Heart left ventricle (tissue), 16 donors: ENCODE measurements at regions not wholly inside any gene's neighbourhood (a gene's known extent, or its start where the extent isn't known, plus 50 kb on each side); places are given as distances from the start of the nearest gene placed in this dataset.

Experiments
- ATAC-seq, 4 donors: fragments of 200-7000 bp; cut with Tn5 transposase; one replicate each; pipeline ENCODE4 v1.9.1; 2020 to 2022; ENCODE audit warnings: moderate library complexity in 4 of 4, mild to moderate bottlenecking in 3 of 4, moderate number of reproducible peaks in 1 of 4
- DNase-seq, 5 donors: peaks; one replicate each; pipeline ENCODE4 v3.0.0-alpha.2; 2020
- H3K27ac ChIP-seq, 12 donors: fragments of 200-600 bp; sonication (generic) in 4 of 12; one replicate each; pipeline versions ENCODE4 v1.5.0 to v1.8.0; 2016 to 2022; ENCODE audit warnings: mild to moderate bottlenecking in 2 of 12
- H3K27me3 ChIP-seq, 9 donors: fragments of 200-600 bp; sonication (generic) in 2 of 9; one replicate each; pipeline versions ENCODE4 v1.5.1 to v1.8.0; 2016 to 2022; ENCODE audit warnings: mild to moderate bottlenecking in 3 of 9
- H3K36me3 ChIP-seq, 9 donors: fragments of 200-600 bp; sonication (generic) in 2 of 9; one replicate each; pipeline versions ENCODE4 v1.5.0 to v1.8.0; 2018 to 2022; ENCODE audit warnings: mild to moderate bottlenecking in 2 of 9
- H3K4me1 ChIP-seq, 12 donors: fragments of 200-600 bp; sonication (generic) in 4 of 12; one replicate each; pipeline versions ENCODE4 v1.5.0 to v1.8.0; 2016 to 2022; ENCODE audit warnings: mild to moderate bottlenecking in 3 of 12
- H3K4me3 ChIP-seq, 12 donors: fragments of 200-600 bp; sonication (generic) in 4 of 12; one replicate each; pipeline versions ENCODE4 v1.5.0 to v1.8.0; 2017 to 2022; ENCODE audit warnings: mild to moderate bottlenecking in 9 of 12, moderate library complexity in 4 of 12
- H3K9me3 ChIP-seq, 12 donors: fragments of 200-600 bp; sonication (generic) in 4 of 12; one replicate each; pipeline versions ENCODE4 v1.5.0 to v1.8.0; 2016 to 2022; ENCODE audit warnings: mild to moderate bottlenecking in 1 of 12
- POLR2A ChIP-seq, 2 donors: fragments of 450-650 bp; IDR thresholded peaks; one replicate each; pipeline ENCODE4 v1.6.1; 2017; ENCODE audit warnings: antibody characterized with exemption in 2 of 2, mild to moderate bottlenecking in 2 of 2, moderate library complexity in 2 of 2
- WGBS, 4 donors: extraction: QIAGEN DNeasy Blood & Tissue Kit in 2 of 4; methylation state at CpG; one replicate each; pipeline versions ENCODE4 v1.1.5 to v1.1.7; 2013 to 2018; 5-methylcytosine and 5-hydroxymethylcytosine counted together
- intact Hi-C, 10 donors: fragments of 100-400 bp; cut with DNase I; formaldehyde crosslinking; loops; one replicate each; pipeline versions ENCODE4 v1.11.1 to v1.14.2; 2022
- TF ChIP-seq, protein P1 (sequence below), 12 donors: fragments of 200-600 bp; sonication (generic) in 4 of 12; IDR thresholded peaks; one replicate each; pipeline versions ENCODE4 v1.5.0 to v1.8.0; 2018 to 2022; ENCODE audit warnings: antibody characterized with exemption in 12 of 12, mild to moderate bottlenecking in 5 of 12
- donor health status: ischemic (EF 13 %, LVEDD 7.1; RV severe dilation, severe dysfunction).
- donor health status: healthy with polysubstance abuse.
- donor health status: DM: no; HTN: yes; CAD: no.
- donor health status: DM: no; HTN: no; CAD: no.
- donor health status: ischemic (EF 25% LVEDD 6.9; RV normal size, moderate dysfunction).
- donor health status: ischemic (EF 25% LVEDD 5.7; RV mildly dilated, moderate dysfunction).
- donor health status: healthy.
- donor health status: DM: yes; HTN: yes; CAD: no.
- donor health status: ischemic (EF 35%, LVEDD 5.7; RV mildly dilated, moderate dysfunction).
- donor health status: nonischemic (EF 11% LVEDD 7.7; RV severe dilation, severe dysfunction).
- donor health status: DM: yes; HTN: yes; CAD: no.
- donor health status: PGD.
- donor health status: ischemic (EF 29% LVEDD 5.4; RV normal size, mild dysfunction).
- donor health status: nonischemic (EF 23%, LVEDD 6.1; RV moderate dilation, normal function).

DNA sequence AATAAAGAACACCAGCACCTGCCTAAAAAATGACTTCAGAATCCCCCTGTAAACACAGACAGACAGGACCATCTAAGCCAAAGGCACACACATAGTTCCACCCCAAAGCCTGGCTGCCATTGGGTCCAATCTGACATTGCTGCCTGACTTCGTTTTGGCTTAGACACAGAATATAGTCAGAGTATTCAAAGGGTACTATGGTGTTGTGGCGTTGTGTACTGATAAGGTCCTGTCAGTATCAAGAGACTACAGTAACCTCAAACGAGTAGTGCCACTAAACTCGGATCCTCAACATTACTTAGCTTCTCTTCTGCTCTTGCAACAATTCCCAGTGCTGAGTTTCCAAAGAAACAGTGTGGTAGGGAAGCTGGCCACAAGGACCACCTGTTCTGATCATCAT lies 169.3 kb upstream of the NR5A2 start:
- H3K27me3 ChIP-seq, result peaks cover 0 to 6% (median 0%) of the 10 kb centered on the region in 9 donors
- TF ChIP-seq, protein P1, sequence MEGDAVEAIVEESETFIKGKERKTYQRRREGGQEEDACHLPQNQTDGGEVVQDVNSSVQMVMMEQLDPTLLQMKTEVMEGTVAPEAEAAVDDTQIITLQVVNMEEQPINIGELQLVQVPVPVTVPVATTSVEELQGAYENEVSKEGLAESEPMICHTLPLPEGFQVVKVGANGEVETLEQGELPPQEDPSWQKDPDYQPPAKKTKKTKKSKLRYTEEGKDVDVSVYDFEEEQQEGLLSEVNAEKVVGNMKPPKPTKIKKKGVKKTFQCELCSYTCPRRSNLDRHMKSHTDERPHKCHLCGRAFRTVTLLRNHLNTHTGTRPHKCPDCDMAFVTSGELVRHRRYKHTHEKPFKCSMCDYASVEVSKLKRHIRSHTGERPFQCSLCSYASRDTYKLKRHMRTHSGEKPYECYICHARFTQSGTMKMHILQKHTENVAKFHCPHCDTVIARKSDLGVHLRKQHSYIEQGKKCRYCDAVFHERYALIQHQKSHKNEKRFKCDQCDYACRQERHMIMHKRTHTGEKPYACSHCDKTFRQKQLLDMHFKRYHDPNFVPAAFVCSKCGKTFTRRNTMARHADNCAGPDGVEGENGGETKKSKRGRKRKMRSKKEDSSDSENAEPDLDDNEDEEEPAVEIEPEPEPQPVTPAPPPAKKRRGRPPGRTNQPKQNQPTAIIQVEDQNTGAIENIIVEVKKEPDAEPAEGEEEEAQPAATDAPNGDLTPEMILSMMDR (IDR thresholded peaks at IDR 0.05), result no peak
- no peak for TF ChIP-seq POLR2A (IDR thresholded peaks at IDR 0.05)
- 47 to 63% (median 55%) methylated on average over 4 of the region's 4 CpGs for WGBS, 4 donors
- H3K27ac ChIP-seq, result peak overlapping the region in 1 of 12 donors; percentile 90
- no peaks in the 10 kb centered on the region for H3K9me3 ChIP-seq
- peaks cover 0 to 47% (median 0%) of the 10 kb centered on the region in 12 donors for H3K4me1 ChIP-seq
- H3K36me3 ChIP-seq, result no peaks in the 10 kb centered on the region
- no peak for ATAC-seq
- no peak for DNase-seq
- H3K4me3 ChIP-seq, result no peak overlapping the region
- intact Hi-C loops, result no loop called here

DNA sequence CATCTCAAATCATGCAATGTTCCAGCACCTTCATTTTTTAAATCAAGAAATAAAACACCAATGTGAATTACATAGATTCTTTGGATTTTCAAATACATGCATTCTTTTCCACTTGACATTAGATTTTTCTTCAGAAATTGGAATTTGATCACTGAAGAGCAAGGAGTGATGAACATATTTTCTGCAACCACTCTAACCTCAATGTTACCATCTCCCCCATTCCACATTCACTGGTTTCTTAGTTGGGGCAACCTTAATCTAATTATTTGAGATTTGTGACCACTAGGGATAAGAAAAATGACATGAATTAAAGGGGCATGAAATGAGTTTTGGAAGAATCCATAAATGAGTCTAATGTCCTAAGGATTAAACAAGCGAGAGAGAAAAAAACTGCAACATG lies 168.7 kb upstream of the NR5A2 start:
- H3K27ac ChIP-seq, result peak overlapping the region in 2 of 12 donors; percentile 32 to 90

DNA sequence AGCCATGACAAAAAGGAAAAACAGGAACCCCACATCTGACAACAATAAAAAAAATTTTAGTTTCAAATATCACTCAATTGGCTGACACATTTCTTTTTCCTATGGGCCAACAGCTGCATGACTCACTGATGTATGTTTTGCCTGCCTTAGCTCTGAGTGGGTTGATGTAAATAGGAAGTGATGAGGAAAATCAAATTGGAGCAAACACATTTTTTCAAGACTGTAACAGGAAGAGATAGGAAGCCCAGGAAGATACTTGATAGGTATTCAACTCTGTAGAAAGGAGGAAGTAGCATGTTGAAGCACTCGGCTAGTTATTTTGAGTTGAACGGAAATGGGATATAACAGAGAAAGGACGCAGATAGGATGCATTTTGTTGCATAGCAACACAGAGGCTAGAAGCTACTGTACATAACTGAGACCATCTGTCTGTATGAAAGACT lies 168.0 kb upstream of the NR5A2 start:
- TF ChIP-seq, protein P1 (IDR thresholded peaks at IDR 0.05), result no peak
- no peak for TF ChIP-seq POLR2A (IDR thresholded peaks at IDR 0.05)
- Histone ChIP-seq H3K4me3 (no peak overlapping the region), H3K36me3 (no peaks in the 10 kb centered on the region), H3K9me3 (no peaks in the 10 kb centered on the region), H3K27ac (peak overlapping the region in 1 of 12 donors; percentile 90), H3K27me3 (peaks cover 0 to 6% (median 0%) of the 10 kb centered on the region in 9 donors), H3K4me1 (peaks cover 0 to 47% (median 0%) of the 10 kb centered on the region in 12 donors)
- ATAC-seq (peak; percentile 61 to 85 (median 70)), DNase-seq (no peak)
- 30 to 35% (median 33%) methylated on average over 3 of the region's 3 CpGs for WGBS, 4 donors
- intact Hi-C loops, result no loop called here

More for the DNA sequence above, 168.7 kb upstream of the NR5A2 start:
- intact Hi-C loops, result no loop called here
- Histone ChIP-seq H3K36me3 (no peaks in the 10 kb centered on the region), H3K9me3 (no peaks in the 10 kb centered on the region), H3K4me1 (peaks cover 0 to 47% (median 0%) of the 10 kb centered on the region in 12 donors), H3K4me3 (no peak overlapping the region), H3K27me3 (peaks cover 0 to 6% (median 0%) of the 10 kb centered on the region in 9 donors)
- DNase-seq, result no peak
- WGBS, 4 donors, result 84 to 91% (median 89%) methylated on average over 1 of the region's 1 CpG
- no peak for ATAC-seq
- TF ChIP-seq, protein P1 (IDR thresholded peaks at IDR 0.05), result no peak
- no peak for TF ChIP-seq POLR2A (IDR thresholded peaks at IDR 0.05)

DNA sequence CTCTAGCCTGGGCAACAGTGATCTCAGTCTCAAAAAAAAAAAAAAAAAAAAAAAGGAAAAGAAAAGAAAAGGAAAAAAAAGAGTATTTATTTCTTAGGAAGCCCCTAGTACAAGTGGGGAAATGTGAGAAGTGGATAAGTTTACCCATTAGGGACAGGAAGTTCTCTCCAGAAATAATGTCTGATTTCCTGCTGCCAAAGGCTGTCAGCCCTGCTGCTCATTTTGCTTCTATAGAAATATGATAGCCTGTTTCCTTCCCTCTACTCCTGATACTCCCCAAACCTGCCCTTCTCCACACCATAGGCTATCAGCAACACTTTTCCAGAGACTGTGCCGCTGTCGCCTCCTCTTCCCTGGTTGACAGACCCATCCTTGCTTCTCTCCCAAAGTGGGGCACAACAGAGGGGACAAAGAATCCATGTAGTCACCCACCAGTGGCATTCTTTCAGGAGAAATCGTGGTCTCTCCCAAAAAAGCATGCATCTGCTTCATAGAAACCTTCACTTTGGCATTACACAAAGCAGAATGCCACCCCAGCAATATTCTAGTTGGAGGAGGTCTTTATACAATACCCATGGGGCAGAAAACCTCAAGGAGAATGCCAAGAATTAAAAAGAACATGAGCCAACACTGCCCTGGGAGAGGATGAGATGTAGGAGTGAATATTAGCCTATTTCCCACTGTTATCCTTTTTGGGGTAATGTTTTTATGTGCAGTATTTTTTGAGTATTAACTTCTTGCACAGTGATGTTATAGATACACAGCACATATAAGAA lies 166.3 kb upstream of the NR5A2 start:
- 71 to 82% (median 75%) methylated on average over 3 of the region's 3 CpGs for WGBS, 4 donors
- intact Hi-C loops, result no loop called here
- ATAC-seq (no peak), DNase-seq (no peak)
- H3K27me3 ChIP-seq, result peaks cover 0 to 6% (median 0%) of the 10 kb centered on the region in 9 donors
- H3K27ac ChIP-seq, result no peak overlapping the region
- H3K9me3 ChIP-seq, result no peaks in the 10 kb centered on the region
- H3K4me1 ChIP-seq, result peaks cover 0 to 42% (median 0%) of the 10 kb centered on the region in 12 donors
- no peak overlapping the region for H3K4me3 ChIP-seq
- no peaks in the 10 kb centered on the region for H3K36me3 ChIP-seq
- no peak for TF ChIP-seq POLR2A (IDR thresholded peaks at IDR 0.05)
- TF ChIP-seq, protein P1 (IDR thresholded peaks at IDR 0.05), result no peak
